ENCODE measurements at regions not wholly inside any gene's neighbourhood (a gene's known extent, or its start where the extent isn't known, plus 50 kb on each side); places are given as distances from the start of the nearest gene placed in this dataset.
"Not testable (repeated sequence)": the region's sequence is repeated elsewhere in the genome, so short reads cannot be mapped to it uniquely, and the experiment has no call there.

DNA sequence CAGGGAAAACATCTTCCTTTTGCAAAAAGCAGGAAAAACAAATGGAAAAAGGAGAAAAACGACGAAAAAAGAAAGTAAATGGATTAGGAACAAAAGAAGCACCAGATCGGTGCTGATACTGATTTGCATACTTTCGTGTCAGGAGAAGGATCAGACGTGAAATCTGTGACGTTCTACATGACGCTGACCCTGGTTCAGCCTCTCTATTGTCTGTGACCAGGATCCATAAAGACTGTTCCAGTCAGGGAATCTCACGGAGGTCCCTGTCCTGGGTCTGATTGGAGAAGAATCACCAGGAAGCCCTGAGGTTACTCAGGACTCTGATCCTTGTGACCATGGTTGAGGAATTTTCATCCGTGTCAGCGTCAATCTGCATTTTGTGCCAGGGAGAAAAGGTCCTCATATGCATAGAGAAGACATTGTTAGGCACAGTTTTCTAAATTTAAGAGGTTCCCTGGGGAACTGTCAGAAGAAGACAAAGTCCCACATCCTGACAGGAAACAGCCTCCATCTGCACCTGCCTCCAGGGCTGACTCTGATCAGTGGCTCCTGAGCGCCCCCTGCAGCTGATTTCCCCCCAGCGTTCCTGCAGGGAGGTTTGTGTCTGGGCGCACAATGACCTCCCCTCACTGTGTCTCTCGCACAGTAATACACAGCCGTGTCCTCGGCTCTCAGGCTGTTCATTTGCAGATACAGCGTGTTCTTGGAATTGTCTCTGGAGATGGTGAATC lies 832.9 kb downstream of the TMEM121 start:
- CTCF ChIA-PET = not testable (repeated sequence)

DNA sequence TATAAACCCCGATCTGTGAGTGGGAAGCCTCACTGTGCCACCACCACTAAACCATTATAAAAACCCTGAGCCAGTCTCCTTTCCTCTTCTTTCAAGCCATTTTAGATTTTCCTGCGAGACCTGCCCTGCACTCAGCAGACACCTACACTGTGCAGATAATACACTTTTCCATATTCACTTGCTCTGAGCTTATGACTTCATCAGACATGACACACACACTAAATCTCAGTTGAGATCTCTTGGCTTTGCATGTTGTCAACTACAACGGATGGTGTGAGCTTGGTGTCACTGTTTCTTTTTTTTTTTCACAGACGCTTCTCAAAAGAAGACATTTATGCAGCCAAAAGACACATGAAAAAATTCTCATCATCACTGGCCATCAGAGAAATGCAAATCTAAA lies 839.0 kb downstream of the TMEM121 start:
- H3K27ac Mint-ChIP-seq, H3K4me1 Mint-ChIP-seq, H3K4me3 Mint-ChIP-seq, CTCF ChIA-PET, DNase-seq, H3K36me3 Mint-ChIP-seq, H3K9me3 Mint-ChIP-seq: not testable (repeated sequence)
- peaks cover 31% of the 10 kb centered on the region for H3K27me3 Mint-ChIP-seq

More for the DNA sequence above, 832.9 kb downstream of the TMEM121 start:
- not testable (repeated sequence) for H3K27ac Mint-ChIP-seq, H3K4me1 Mint-ChIP-seq, H3K36me3 Mint-ChIP-seq, H3K9me3 Mint-ChIP-seq, H3K4me3 Mint-ChIP-seq
- DNase-seq = peak; percentile 67
- H3K27me3 Mint-ChIP-seq = peaks cover 26% of the 10 kb centered on the region

DNA sequence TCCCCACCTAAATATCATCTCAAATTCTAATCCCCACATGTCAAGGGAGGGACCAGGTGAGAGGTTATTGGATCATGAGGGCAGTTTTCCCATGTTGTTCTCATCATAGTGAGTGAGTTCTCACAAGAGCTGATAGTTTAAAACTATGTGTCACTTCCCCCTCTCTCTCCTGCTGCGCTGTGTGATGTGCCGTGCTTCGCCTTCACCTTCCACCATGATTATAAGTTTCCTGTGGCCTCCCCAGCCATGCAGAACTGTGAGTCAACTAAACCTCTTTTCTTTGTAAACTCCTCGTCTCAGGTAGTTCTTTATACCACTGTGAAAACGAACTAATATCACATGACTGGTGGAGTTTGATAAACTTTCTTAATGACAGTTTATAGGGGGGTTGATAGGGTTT lies 839.5 kb downstream of the TMEM121 start:
- CTCF ChIA-PET, H3K4me3 Mint-ChIP-seq, H3K36me3 Mint-ChIP-seq, H3K4me1 Mint-ChIP-seq, H3K9me3 Mint-ChIP-seq, DNase-seq, H3K27ac Mint-ChIP-seq: not testable (repeated sequence)
- H3K27me3 Mint-ChIP-seq = peaks cover 35% of the 10 kb centered on the region

DNA sequence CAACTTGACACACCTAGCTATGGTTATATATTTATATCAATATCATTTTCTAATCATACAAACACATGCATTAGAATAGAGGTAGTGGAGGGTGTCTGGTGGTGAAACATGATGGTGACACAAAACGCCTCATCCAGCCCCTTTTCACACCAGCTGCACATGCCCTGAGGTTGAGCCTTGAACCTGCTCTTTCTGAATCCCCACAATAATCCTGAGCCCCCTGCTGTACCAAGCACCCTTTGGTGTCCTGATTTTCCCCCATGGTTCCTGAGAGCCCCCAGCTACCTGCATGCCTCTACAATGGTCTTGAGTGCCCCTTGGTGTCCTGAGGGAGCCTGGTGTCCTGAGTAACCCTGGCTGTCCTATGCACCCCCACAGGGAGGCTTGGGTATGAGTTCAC lies 840.6 kb downstream of the TMEM121 start:
- CTCF ChIA-PET, H3K36me3 Mint-ChIP-seq, DNase-seq, H3K9me3 Mint-ChIP-seq, H3K4me3 Mint-ChIP-seq, H3K4me1 Mint-ChIP-seq, H3K27ac Mint-ChIP-seq: not testable (repeated sequence)
- peaks cover 40% of the 10 kb centered on the region for H3K27me3 Mint-ChIP-seq

DNA sequence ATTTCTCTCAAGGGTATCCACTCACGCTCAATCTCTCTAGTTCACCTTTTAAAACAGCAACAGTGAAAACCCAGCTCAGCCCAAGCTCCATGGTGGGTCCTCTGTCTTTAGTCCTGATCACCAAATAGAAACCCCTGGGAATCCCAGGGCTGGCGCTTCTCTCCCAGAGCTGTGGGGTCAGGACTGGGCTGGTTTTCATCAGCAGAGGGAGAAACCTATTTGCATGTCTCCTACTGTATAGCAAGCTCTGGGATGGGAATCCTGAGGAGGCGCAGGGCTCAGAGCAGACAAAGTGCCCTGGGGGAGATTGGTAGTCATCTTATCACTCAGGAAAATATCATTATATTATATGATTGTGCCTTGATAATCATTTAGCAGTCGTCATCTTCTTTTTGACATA lies 843.1 kb downstream of the TMEM121 start:
- H3K27ac Mint-ChIP-seq, H3K9me3 Mint-ChIP-seq, CTCF ChIA-PET, H3K4me3 Mint-ChIP-seq, H3K36me3 Mint-ChIP-seq, DNase-seq: not testable (repeated sequence)
- peaks cover 46% of the 10 kb centered on the region for H3K27me3 Mint-ChIP-seq
- peaks cover 16% of the 10 kb centered on the region for H3K4me1 Mint-ChIP-seq

DNA sequence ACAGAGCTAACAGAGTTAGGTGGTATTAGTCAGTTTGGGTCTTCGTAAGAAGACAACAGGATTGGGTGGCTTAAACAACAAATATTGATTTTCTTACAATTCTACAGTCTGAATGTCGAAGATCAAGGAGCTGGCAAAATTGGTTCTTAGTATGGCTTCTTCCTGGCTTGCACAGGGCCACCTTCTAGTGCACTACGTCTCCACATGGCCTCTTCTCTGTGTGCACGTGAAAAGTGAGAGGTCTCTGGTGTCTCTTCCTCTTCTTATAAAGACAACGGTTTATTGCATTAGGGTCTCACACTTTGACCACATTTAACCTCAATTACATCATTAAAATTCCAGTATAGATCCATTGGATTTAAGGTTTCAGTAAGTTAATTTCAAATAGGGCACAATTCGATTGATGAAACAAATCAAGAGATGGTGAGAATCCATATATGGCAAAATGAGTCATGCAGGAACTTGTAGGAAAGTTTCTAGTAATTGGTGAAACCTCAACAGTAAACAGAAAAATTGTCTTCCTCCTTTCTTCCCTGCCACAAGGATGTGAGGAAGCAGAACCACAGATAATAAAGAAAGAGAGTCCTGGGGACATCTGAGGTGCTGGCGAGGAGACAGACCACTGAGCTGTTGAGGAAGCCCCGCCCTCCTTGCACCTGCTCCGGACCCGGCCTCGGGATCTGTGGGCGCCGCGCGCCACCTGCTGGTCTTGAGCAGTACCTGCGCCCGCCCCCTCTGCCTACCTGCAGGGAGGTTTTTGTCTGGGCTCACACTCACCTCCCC lies 846.7 kb downstream of the TMEM121 start:
- peak overlapping the region; percentile 8 for H3K27ac Mint-ChIP-seq
- DNase-seq = peak; percentile 87
- peaks cover 24% of the 10 kb centered on the region for H3K4me1 Mint-ChIP-seq
- peaks cover 26% of the 10 kb centered on the region for H3K27me3 Mint-ChIP-seq
- no peaks in the 10 kb centered on the region for H3K9me3 Mint-ChIP-seq
- H3K4me3 Mint-ChIP-seq = no peak overlapping the region
- CTCF ChIA-PET = interaction anchor here (1.1 to 5.7 kb wide), 19 partner anchors 20 to 173 kb away, joined by 3 to 71 read pairs (median 6); no protein-coding TSS in a partner anchor
- no peaks in the 10 kb centered on the region for H3K36me3 Mint-ChIP-seq

DNA sequence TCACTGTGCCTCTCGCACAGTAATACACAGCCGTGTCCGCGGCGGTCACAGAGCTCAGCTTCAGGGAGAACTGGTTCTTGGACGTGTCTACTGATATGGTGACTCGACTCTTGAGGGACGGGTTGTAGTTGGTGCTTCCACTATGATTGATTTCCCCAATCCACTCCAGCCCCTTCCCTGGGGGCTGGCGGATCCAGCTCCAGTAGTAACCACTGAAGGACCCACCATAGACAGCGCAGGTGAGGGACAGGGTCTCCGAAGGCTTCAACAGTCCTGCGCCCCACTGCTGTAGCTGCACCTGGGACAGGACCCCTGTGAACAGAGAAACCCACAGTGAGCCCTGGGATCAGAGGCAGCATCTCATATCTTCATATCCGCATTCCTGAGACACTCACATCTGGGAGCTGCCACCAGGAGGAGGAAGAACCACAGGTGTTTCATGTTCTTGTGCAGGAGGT lies 847.3 kb downstream of the TMEM121 start:
- Mint-ChIP-seq H3K4me3 (peak overlapping the region; percentile 4), H3K27me3 (peaks cover 21% of the 10 kb centered on the region), H3K4me1 (peaks cover 24% of the 10 kb centered on the region)
- not testable (repeated sequence) for H3K27ac Mint-ChIP-seq, DNase-seq, H3K36me3 Mint-ChIP-seq, H3K9me3 Mint-ChIP-seq
- CTCF ChIA-PET = interaction anchor here (0.8 to 5.7 kb wide), 20 partner anchors 19 to 173 kb away, joined by 3 to 71 read pairs (median 6); no protein-coding TSS in a partner anchor

DNA sequence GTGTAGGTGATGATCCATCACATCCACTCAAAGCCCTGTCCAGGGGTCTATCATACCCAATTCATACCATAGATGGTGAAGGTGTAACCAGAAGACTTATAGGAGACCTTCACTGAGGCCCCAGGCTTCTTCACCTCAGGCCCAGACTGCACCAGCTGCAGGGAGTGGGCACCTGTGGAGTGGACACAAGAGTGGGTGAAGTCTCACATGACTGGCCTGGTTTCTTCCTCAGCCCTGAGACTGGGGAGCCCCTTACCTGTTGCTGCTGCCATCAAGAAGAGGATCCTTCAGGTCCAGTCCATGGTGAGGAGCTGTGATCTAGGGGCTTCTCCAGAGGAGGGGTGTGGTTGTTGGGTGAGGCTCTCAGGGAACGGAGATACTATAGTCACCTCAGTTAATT lies 851.0 kb downstream of the TMEM121 start:
- Mint-ChIP-seq H3K9me3 (no peaks in the 10 kb centered on the region), H3K27me3 (peaks cover 16% of the 10 kb centered on the region), H3K4me3 (no peak overlapping the region), H3K4me1 (peaks cover 24% of the 10 kb centered on the region), H3K27ac (no peak overlapping the region), H3K36me3 (no peaks in the 10 kb centered on the region)
- no peak for DNase-seq
- CTCF ChIA-PET = interaction anchor here (0.7 to 4.2 kb wide), 6 partner anchors 17 to 110 kb away, joined by 3 to 34 read pairs (median 10); no protein-coding TSS in a partner anchor

DNA sequence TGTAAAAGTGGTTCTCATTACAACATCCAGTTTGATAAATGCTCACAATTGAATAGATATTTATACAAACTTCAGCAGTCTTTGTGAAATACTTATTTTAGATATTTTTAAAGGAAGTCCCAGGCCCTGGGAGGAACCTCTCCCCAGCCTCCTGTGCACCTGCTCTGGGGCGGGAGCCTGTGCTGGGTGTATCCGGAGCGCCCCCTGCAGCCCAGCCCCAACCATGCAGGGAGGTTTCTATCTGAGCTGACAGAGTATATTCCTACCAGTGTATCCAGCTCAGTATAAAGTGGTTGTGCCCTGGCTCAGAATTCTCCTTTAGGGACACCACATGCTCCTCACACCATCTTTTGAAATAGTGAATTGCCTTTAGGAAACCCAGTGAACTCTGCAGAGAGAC lies 851.8 kb downstream of the TMEM121 start:
- DNase-seq = peak; percentile 60
- no peaks in the 10 kb centered on the region for H3K36me3 Mint-ChIP-seq
- H3K4me1 Mint-ChIP-seq = peaks cover 20% of the 10 kb centered on the region
- CTCF ChIA-PET = interaction anchor here (0.7 to 4.2 kb wide), 11 partner anchors 13 to 111 kb away, joined by 3 to 34 read pairs (median 4); no protein-coding TSS in a partner anchor
- peaks cover 16% of the 10 kb centered on the region for H3K27me3 Mint-ChIP-seq
- H3K9me3 Mint-ChIP-seq = no peaks in the 10 kb centered on the region
- H3K4me3 Mint-ChIP-seq = no peak overlapping the region
- no peak overlapping the region for H3K27ac Mint-ChIP-seq

DNA sequence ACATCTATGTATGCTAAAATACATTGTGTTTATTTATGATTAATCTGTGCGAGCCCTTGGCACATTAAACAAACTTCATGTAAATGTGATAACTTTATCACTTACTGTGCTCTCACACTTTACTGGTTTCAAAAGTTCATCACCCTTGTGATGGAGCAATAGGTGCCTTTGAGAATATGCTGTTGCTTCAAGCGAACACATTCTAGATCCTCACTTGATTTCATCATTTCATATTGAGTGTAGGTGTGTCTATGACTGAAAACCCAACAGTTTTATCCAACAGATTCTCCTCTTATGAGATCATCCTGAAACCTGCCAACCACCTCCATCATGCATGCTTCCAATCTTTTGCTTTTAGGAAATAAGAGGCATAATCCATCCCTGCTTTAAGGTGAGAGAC lies 854.4 kb downstream of the TMEM121 start:
- peaks cover 17% of the 10 kb centered on the region for H3K27me3 Mint-ChIP-seq
- no peaks in the 10 kb centered on the region for H3K4me1 Mint-ChIP-seq
- H3K36me3 Mint-ChIP-seq = no peaks in the 10 kb centered on the region
- no peak overlapping the region for H3K27ac Mint-ChIP-seq
- H3K4me3 Mint-ChIP-seq = no peak overlapping the region
- CTCF ChIA-PET = interaction anchor here (1.2 to 4.2 kb wide), 3 partner anchors 14 to 37 kb away, joined by 3 to 34 read pairs (median 6); no protein-coding TSS in a partner anchor
- no peak for DNase-seq
- H3K9me3 Mint-ChIP-seq = no peaks in the 10 kb centered on the region

DNA sequence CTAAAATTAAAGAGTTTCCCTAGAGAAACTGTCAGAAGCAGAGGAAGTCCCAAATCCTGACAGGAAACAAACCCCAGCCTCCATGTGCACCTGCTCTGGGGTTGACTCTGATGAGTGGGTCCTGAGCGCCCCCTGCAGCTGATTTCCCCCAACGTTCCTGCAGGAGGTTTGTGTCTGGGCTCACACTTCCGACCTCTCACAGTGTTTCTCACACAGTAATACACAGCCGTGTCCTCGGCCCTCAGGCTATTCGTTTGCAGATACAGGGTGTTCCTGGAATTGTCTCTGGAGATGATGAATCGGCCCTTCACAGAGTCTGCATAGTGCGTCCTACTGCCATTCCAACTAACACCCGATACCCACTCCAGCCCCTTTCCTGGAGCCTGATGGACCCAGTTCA lies 862.8 kb downstream of the TMEM121 start:
- not testable (repeated sequence) for H3K4me1 Mint-ChIP-seq, H3K4me3 Mint-ChIP-seq, H3K36me3 Mint-ChIP-seq, H3K27ac Mint-ChIP-seq, H3K9me3 Mint-ChIP-seq
- peak; percentile 36 for DNase-seq
- peaks cover 33% of the 10 kb centered on the region for H3K27me3 Mint-ChIP-seq
- CTCF ChIA-PET = interaction anchor here (1.2 to 1.4 kb wide), 2 partner anchors 26 to 28 kb away, joined by 3 to 9 read pairs; no protein-coding TSS in a partner anchor

DNA sequence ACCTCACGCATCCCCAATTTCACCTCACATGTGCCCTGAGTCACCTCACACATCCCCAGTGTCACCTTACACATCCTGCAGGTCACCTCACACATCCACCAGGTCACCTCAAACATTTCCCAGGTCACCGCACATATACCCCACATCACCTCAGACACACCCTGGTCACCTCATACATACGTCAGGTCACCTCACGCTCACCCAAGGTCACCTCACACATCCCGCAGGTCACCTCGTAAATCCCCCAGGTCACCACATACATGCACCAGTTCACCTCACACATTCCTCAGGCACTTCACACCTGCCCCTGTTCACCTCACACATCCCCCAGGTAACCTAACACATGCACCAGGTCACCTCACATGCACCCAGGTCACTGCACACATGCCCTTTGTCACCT lies 864.0 kb downstream of the TMEM121 start:
- peaks cover 6% of the 10 kb centered on the region for H3K4me1 Mint-ChIP-seq
- no peaks in the 10 kb centered on the region for H3K36me3 Mint-ChIP-seq
- DNase-seq = no peak
- H3K4me3 Mint-ChIP-seq = no peak overlapping the region
- no peak overlapping the region for H3K27ac Mint-ChIP-seq
- H3K9me3 Mint-ChIP-seq = no peaks in the 10 kb centered on the region
- CTCF ChIA-PET = interaction anchor here (1.2 to 1.4 kb wide), 2 partner anchors 25 to 27 kb away, joined by 3 to 9 read pairs; no protein-coding TSS in a partner anchor
- H3K27me3 Mint-ChIP-seq = peaks cover 29% of the 10 kb centered on the region

DNA sequence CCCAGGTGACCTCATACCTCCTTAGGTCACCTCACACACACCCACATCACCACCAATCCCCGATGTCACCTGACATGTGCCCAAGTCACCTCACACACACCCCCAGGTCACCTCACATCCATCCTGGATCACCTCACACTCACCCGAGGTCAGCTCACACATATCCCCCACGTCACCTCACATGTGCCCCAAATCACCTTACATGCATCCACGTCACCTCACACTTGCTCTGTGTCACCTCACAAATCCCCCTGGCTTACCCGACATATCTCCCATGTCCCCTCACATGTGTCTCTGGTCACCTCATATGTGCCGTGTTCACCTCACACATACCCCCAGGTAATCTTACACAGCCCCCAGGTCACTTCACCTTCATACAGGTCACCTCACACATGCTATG lies 864.6 kb downstream of the TMEM121 start:
- Mint-ChIP-seq H3K4me1 (peaks cover 11% of the 10 kb centered on the region), H3K27me3 (peaks cover 29% of the 10 kb centered on the region), H3K36me3 (no peaks in the 10 kb centered on the region), H3K27ac (no peak overlapping the region), H3K4me3 (no peak overlapping the region), H3K9me3 (no peaks in the 10 kb centered on the region)
- CTCF ChIA-PET = interaction anchor here (0.7 to 1.6 kb wide), 3 partner anchors 12 to 82 kb away, joined by 3 to 5 read pairs (median 3); no protein-coding TSS in a partner anchor
- DNase-seq = no peak

DNA sequence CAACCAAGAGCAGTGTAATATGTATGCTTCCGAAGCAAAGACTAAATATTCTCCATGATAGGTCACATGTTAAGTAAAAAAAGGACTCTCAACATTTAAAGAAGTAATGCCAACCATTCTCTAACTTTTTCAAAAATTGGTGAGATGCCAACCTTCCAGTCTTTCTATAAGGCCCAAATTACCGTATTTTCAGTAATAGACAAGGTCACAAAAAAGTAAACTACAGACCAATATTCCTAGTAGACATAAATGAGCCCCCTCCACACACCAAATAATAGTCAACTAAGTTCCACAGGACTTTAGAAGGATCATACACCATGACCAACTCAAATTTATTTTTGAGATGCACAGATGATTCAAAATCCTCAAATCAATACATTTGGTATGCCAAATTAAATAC lies 867.4 kb downstream of the TMEM121 start:
- Mint-ChIP-seq H3K27me3 (peaks cover 37% of the 10 kb centered on the region), H3K36me3 (no peaks in the 10 kb centered on the region), H3K9me3 (no peaks in the 10 kb centered on the region), H3K4me3 (no peak overlapping the region), H3K27ac (no peak overlapping the region), H3K4me1 (peaks cover 30% of the 10 kb centered on the region)
- CTCF ChIA-PET = interaction anchor here (1.1 to 6.3 kb wide), 4 partner anchors 15 to 23 kb away, joined by 3 to 39 read pairs (median 23); no protein-coding TSS in a partner anchor
- no peak for DNase-seq
